ENCODE measurements at regions not wholly inside any gene's neighbourhood (a gene's known extent, or its start where the extent isn't known, plus 50 kb on each side); places are given as distances from the start of the nearest gene placed in this dataset.

DNA sequence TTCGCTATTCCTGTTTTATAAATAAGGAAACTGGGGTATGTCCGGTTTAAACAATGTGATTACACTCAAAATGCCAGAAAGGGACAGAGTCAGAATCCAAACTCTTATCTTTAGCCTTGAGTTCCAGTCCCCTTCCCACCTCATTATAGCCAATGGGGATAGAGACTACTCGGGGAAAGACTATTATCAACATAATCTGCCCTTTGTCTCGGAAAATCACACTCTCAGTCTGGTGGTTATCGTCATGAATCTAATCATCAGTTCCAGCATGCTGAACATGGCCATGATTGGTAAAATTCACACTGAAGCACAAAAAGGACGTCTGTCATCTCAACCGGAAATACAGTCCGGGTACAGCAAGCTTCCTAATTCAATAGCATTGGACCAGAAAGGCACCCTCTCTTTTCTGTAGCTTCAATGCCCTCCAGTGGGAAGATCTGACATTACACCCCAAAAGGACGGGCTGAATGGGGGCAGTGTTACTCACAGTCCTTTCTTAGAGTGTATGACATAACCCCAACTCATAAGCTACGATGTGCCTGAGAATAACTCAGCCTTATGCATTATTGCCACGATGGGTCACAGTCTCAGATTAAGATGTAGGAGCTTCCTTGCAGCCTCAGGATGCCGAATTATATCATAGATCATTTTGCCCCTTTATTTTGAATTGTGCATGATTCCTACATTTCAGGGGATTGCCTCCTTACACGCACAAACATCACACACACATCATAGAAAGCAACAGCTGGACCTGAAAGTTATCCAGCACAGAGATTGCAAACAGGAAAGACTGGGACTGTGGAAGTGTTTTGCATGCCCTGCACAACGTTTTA is 390.4 kb upstream of the LMCD1 start:
- TF ChIP-seq, protein P1, sequence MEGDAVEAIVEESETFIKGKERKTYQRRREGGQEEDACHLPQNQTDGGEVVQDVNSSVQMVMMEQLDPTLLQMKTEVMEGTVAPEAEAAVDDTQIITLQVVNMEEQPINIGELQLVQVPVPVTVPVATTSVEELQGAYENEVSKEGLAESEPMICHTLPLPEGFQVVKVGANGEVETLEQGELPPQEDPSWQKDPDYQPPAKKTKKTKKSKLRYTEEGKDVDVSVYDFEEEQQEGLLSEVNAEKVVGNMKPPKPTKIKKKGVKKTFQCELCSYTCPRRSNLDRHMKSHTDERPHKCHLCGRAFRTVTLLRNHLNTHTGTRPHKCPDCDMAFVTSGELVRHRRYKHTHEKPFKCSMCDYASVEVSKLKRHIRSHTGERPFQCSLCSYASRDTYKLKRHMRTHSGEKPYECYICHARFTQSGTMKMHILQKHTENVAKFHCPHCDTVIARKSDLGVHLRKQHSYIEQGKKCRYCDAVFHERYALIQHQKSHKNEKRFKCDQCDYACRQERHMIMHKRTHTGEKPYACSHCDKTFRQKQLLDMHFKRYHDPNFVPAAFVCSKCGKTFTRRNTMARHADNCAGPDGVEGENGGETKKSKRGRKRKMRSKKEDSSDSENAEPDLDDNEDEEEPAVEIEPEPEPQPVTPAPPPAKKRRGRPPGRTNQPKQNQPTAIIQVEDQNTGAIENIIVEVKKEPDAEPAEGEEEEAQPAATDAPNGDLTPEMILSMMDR (IDR thresholded peaks at IDR 0.05; ENCODE audit: extremely low read depth, insufficient read depth, missing control alignments) = peak; percentile 81
- DNase-seq (ENCODE audit: low spot score) = peak; percentile 44
- in situ Hi-C loops (cut with MboI; ENCODE audit: low pct_unique_long_range_greater_than_20kb, low sequenced_read_pairs, unreplicated experiment) = no loop called here

DNA sequence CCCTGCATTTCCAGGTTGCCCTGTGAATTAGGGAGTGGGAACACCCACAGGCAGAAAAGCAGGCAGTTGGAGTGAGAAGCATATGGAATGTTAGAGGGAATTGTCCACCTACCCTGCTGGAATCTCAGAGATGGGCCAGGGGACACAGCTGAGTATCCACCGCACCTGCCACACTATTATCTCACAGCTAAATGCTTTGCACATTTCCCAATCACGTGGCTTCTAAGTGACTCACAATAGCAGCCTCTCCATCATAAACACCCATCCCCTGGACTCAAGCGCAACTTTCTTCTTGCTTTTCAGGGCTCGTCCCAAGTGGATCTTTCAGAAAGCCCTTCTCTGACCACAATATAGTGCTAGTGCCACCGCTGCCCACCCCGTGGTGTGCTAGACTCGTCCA is 389.0 kb upstream of the LMCD1 start:
- in situ Hi-C loops (cut with MboI; ENCODE audit: low pct_unique_long_range_greater_than_20kb, low sequenced_read_pairs, unreplicated experiment) = no loop called here
- DNase-seq (ENCODE audit: low spot score) = no peak
- TF ChIP-seq, protein P1 (IDR thresholded peaks at IDR 0.05; ENCODE audit: extremely low read depth, insufficient read depth, missing control alignments) = no peak

DNA sequence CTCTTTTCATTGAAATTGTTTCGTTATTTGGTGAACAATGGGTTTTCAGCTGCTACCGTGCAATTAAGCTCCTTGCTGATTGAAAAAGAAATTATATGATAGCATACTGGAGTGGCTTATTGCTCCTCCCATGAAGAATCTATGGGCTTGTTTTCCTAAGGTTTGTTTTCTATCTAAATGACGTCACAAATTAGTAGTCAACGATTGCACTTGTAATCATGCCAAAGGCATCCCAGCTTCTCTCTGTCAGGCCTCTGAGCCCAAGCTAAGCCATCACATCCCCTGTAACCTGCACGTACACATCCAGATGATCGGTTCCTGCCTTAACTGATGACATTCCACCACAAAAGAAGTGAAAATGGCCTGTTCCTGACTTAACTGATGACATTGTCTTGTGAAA is 388.0 kb upstream of the LMCD1 start:
- DNase-seq (ENCODE audit: low spot score) = no peak
- in situ Hi-C loops (cut with MboI; ENCODE audit: low pct_unique_long_range_greater_than_20kb, low sequenced_read_pairs, unreplicated experiment) = no loop called here
- TF ChIP-seq, protein P1 (IDR thresholded peaks at IDR 0.05; ENCODE audit: extremely low read depth, insufficient read depth, missing control alignments) = no peak

DNA sequence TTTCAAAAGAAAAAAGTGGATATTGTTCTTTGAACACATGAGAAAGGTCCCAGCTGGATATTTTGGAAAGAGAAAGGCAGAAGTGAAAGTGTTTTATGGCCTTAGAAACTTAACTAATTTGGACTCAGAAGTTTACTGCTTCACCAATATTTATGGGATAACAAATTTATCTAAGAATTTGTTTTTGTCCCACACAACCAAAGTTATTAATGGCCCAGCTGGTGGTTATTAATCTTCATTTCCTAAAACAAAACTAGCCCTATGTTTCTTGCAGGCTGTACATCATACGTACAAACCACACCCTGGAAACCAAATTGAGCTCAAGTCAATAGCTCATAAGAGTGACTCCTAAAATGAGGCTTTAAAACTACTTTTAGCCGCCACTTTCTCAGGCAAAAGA is 372.9 kb upstream of the LMCD1 start:
- TF ChIP-seq, protein P1 (IDR thresholded peaks at IDR 0.05; ENCODE audit: extremely low read depth, insufficient read depth, missing control alignments) = no peak
- no peak for DNase-seq (ENCODE audit: low spot score)
- in situ Hi-C loops (cut with MboI; ENCODE audit: low pct_unique_long_range_greater_than_20kb, low sequenced_read_pairs, unreplicated experiment) = no loop called here

DNA sequence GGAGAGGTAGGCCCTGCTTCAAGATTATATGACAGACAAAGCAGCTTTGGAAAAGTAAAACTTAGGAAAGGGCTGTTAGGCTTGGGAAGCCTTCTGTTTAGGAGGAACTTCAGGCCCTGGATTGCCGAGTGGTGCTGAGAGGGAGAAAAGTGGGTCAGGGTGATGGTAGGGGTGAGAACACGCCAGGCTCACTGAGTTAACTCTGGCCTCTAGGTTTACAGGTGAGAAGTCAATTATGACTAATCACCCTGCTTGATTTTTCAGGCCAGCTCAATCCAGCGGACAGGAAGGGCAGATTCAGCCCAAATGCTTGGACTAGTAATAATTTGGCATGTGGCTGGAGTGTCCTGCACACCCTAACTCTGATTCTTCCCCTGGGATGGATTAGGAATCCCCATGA is 365.1 kb upstream of the LMCD1 start:
- no peak for DNase-seq (ENCODE audit: low spot score)
- TF ChIP-seq, protein P1 (IDR thresholded peaks at IDR 0.05; ENCODE audit: extremely low read depth, insufficient read depth, missing control alignments) = no peak
- in situ Hi-C loops (cut with MboI; ENCODE audit: low pct_unique_long_range_greater_than_20kb, low sequenced_read_pairs, unreplicated experiment) = no loop called here

DNA sequence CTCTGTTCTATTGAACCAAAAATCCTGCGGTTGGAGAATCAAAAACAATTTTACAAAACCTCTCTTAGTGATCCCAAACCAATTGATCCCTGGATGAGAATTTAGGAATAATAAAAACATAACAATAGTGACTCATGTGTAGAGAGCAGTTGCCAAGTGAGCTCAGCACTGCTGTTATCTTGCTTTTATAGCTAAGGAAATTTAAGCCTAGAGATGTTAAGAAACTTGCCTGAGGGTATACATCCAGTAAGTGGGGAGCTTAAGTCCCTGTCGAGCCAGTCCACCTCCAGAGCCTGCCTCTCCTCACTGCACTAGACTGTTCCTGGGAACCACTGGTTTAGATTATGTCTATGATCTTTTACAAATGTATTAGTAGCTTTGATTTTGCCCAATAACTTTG is 358.4 kb upstream of the LMCD1 start:
- TF ChIP-seq, protein P1 (IDR thresholded peaks at IDR 0.05; ENCODE audit: extremely low read depth, insufficient read depth, missing control alignments) = no peak
- in situ Hi-C loops (cut with MboI; ENCODE audit: low pct_unique_long_range_greater_than_20kb, low sequenced_read_pairs, unreplicated experiment) = no loop called here
- no peak for DNase-seq (ENCODE audit: low spot score)
